CMK (cell line): ENCODE measurements at regions not wholly inside any gene's neighbourhood (a gene's known extent, or its start where the extent isn't known, plus 50 kb on each side); places are given as distances from the start of the nearest gene placed in this dataset.
"Not testable (repeated sequence)": the region's sequence is repeated elsewhere in the genome, so short reads cannot be mapped to it uniquely, and the experiment has no call there.

Source experiments
- DNase-seq: peaks from one replicate; pipeline ENCODE4 v3.0.0-alpha.2; 2010; ENCODE audit warnings: low read depth

- not testable (repeated sequence) for DNase-seq
Observed at GRCh38 chr16:32845572-32845971, 169.6 kb upstream of the TP53TG3 start.

- not testable (repeated sequence) for DNase-seq
Observed at GRCh38 chr16:32842844-32843243, 166.9 kb upstream of the TP53TG3 start.

GRCh38 chr16:32807280-32807679 is 131.3 kb upstream of the TP53TG3 start:
- not testable (repeated sequence) for DNase-seq

- not testable (repeated sequence) for DNase-seq
Observed at GRCh38 chr16:32805639-32806038, 129.7 kb upstream of the TP53TG3 start.
